HepG2 (cell line): ENCODE measurements at regions not wholly inside any gene's neighbourhood (a gene's known extent, or its start where the extent isn't known, plus 50 kb on each side); places are given as distances from the start of the nearest gene placed in this dataset.
A peak's percentile ranks its signal among the peaks of the same experiment; 100 is the strongest.

Experiments used
- ATAC-seq: fragments of 200-7000 bp; cut with Tn5 transposase; 3 replicates; pipeline ENCODE4 v1.9.1; 2020; ENCODE audit warnings: mild to moderate bottlenecking, moderate library complexity
- BruUV-seq: library from RNA; stranded (reverse); fragments of 400-500 nt; replicated peaks from 2 replicates; lab custom pipeline; 2021; lab: Mats Ljungman, UMichigan
- CTCF ChIA-PET: fragments of 300-600 bp; formaldehyde crosslinking; extraction: SDS; loops from one replicate; lab custom pipeline; 2021; ENCODE audit warnings: low total read pairs, inconsistent platforms, low intra/inter-chr PET ratio; lab: Yijun Ruan, JAX
- POLR2A ChIA-PET: fragments of 350-600 bp; sonication (Branson Sonifier 250); formaldehyde crosslinking; loops from one replicate; lab custom pipeline; 2020; ENCODE audit warnings: antibody characterized with exemption, inconsistent platforms; lab: Yijun Ruan, JAX
- DNase-seq: peaks from one replicate; pipeline ENCODE4 v3.0.0-alpha.2; 2015; ENCODE audit warnings: low spot score
- FAIRE-seq: peaks from 3 replicates; lab custom pipeline; 2011; peaks lifted over from hg19 to GRCh38; lab: Jason Lieb, UNC
- H2AFZ ChIP-seq: one replicate; pipeline ENCODE4 v1.6.1; 2011; ENCODE audit warnings: low read length, inconsistent platforms
- H3K27ac ChIP-seq: fragments of 300-600 bp; 3 replicates; pipeline ENCODE4 v1.8.0; 2011; ENCODE audit warnings: mixed run types, mild to moderate bottlenecking, mixed read lengths, low read length, inconsistent platforms; ENCODE audit not compliant: insufficient read depth; ENCODE audit errors: extremely low read length
- H3K27me3 ChIP-seq, 2 experiments: fragments of 200-600 bp in 1 of 2; 2 replicates in 1 of 2; 3 replicates in 1 of 2; pipeline versions ENCODE4 v1.6.0 to v1.8.0; 2011; ENCODE audit warnings: low read length in 2 of 2, mild to moderate bottlenecking in 2 of 2, moderate library complexity in 2 of 2, inconsistent platforms in 1 of 2; ENCODE audit not compliant: insufficient read depth in 2 of 2, control insufficient read depth in 1 of 2
- H3K36me3 ChIP-seq, 2 experiments: fragments of 200-600 bp in 1 of 2; replicated peaks in 1 of 2; 2 replicates in 1 of 2; 3 replicates in 1 of 2; pipeline versions ENCODE4 v1.5.1 to v1.8.0; 2011; ENCODE audit warnings: low read length in 2 of 2, inconsistent platforms in 1 of 2; ENCODE audit not compliant: insufficient read depth in 2 of 2, control insufficient read depth in 1 of 2
- H3K4me1 ChIP-seq: 2 replicates; pipeline ENCODE4 v1.5.1; 2012; ENCODE audit warnings: low read length, inconsistent platforms; ENCODE audit not compliant: insufficient read depth
- H3K4me2 ChIP-seq: 2 replicates; pipeline ENCODE4 v1.6.0; 2011; ENCODE audit warnings: low read depth, low read length, inconsistent platforms
- H3K4me3 ChIP-seq, 3 experiments: fragments of 200-600 bp in 1 of 3; sonication (generic), shearing (Covaris generic) in 1 of 3; replicated peaks in 1 of 3; 2 replicates each; pipeline ENCODE4 v1.5.1; 2011 to 2016; ENCODE audit warnings: low read length in 3 of 3, inconsistent platforms in 2 of 3, low read depth in 2 of 3, mild to moderate bottlenecking in 2 of 3, control low read depth in 1 of 3, mixed read lengths in 1 of 3; ENCODE audit not compliant: insufficient read depth in 1 of 3
- H3K79me2 ChIP-seq: one replicate; pipeline ENCODE4 v1.6.1; 2011; ENCODE audit warnings: low read length, inconsistent platforms; ENCODE audit not compliant: insufficient read depth
- H3K9ac ChIP-seq: 2 replicates; pipeline ENCODE4 v1.6.0; 2011; ENCODE audit warnings: mild to moderate bottlenecking, low read depth, low read length, inconsistent platforms; ENCODE audit not compliant: insufficient read depth
- H3K9me3 ChIP-seq: 2 replicates; pipeline ENCODE4 v1.5.1; 2012; ENCODE audit warnings: mild to moderate bottlenecking, low read length
- H4K20me1 ChIP-seq: 2 replicates; pipeline ENCODE4 v1.6.0; 2011; ENCODE audit warnings: inconsistent platforms, mild to moderate bottlenecking, low read length, moderate library complexity; ENCODE audit not compliant: insufficient read depth
- ATF3 ChIP-seq: sonication (generic); formaldehyde crosslinking; IDR thresholded peaks from 2 replicates; pipeline ENCODE4 v1.4.0; 2020; ENCODE audit warnings: missing genetic modification reagents
- BHLHE40 ChIP-seq: IDR thresholded peaks from 2 replicates; pipeline ENCODE4 v1.6.1; 2011; ENCODE audit warnings: low read length, improper control_type of control experiment
- CREB1 ChIP-seq, 2 experiments: fragments of 450-650 bp in 1 of 2; IDR thresholded peaks; 2 replicates each; pipeline ENCODE4 v1.6.1; 2016 to 2017; ENCODE audit warnings: control low read depth in 1 of 2, mild to moderate bottlenecking in 1 of 2, missing compliant biosample characterization in 1 of 2, missing genetic modification characterization in 1 of 2
- DNMT1 ChIP-seq: sonication (generic); formaldehyde crosslinking; IDR thresholded peaks from 2 replicates; pipeline ENCODE4 v1.5.1; 2020; ENCODE audit warnings: mild to moderate bottlenecking, missing genetic modification reagents
- ETV5 ChIP-seq: IDR thresholded peaks from 2 replicates; pipeline ENCODE4 v1.6.1; 2018; ENCODE audit warnings: missing biosample characterization, missing genetic modification reagents, inconsistent platforms, borderline replicate concordance
- FOXA3 ChIP-seq: IDR thresholded peaks from 2 replicates; pipeline ENCODE4 v1.6.1; 2016; ENCODE audit warnings: missing genetic modification reagents, missing compliant biosample characterization
- NR2F1 ChIP-seq, 2 experiments: fragments of 450-650 bp in 1 of 2; formaldehyde crosslinking in 1 of 2; IDR thresholded peaks; 2 replicates each; pipeline versions ENCODE4 v1.5.0 to v1.6.1; 2016 to 2020; ENCODE audit warnings: mild to moderate bottlenecking in 1 of 2, missing compliant biosample characterization in 1 of 2, missing genetic modification reagents in 1 of 2, moderate library complexity in 1 of 2
- WIZ ChIP-seq: sonication (generic); formaldehyde crosslinking; IDR thresholded peaks from 2 replicates; pipeline ENCODE4 v1.5.1; 2020; ENCODE audit warnings: mild to moderate bottlenecking, missing genetic modification reagents
- YEATS2 ChIP-seq: sonication (generic); formaldehyde crosslinking; IDR thresholded peaks from 2 replicates; pipeline ENCODE4 v1.4.0; 2020; ENCODE audit warnings: missing genetic modification reagents, borderline replicate concordance
- ZBED4 ChIP-seq: sonication (generic); formaldehyde crosslinking; IDR thresholded peaks from 2 replicates; pipeline ENCODE4 v1.4.0; 2020; ENCODE audit warnings: missing genetic modification reagents, borderline replicate concordance
- ZHX2 ChIP-seq, 2 experiments: sonication (generic) in 1 of 2; formaldehyde crosslinking in 1 of 2; IDR thresholded peaks; 2 replicates each; pipeline versions ENCODE4 v1.6.1 to v1.9.0; 2014 to 2022; ENCODE audit warnings: antibody characterized with exemption in 1 of 2, borderline replicate concordance in 1 of 2, inconsistent platforms in 1 of 2, low read depth in 1 of 2, missing genetic modification reagents in 1 of 2
- ZNF7 ChIP-seq: IDR thresholded peaks from 2 replicates; pipeline ENCODE4 v1.6.1; 2016; ENCODE audit warnings: missing biosample characterization, missing genetic modification reagents
- WGBS: methylation state at CpG from one replicate; pipeline ENCODE4 v1.1.6; 2017; ENCODE audit warnings: low lambda C conversion rate; 5-methylcytosine and 5-hydroxymethylcytosine counted together
- in situ Hi-C: cut with HindIII; loops from 2 replicates; pipeline ENCODE4 v1.10.0; 2017; ENCODE audit warnings: low pct_unique_long_range_greater_than_20kb; ENCODE audit not compliant: extremely low pct_ligation_motif_present
- intact Hi-C: fragments of 100-400 bp; cut with micrococcal nuclease; formaldehyde crosslinking; loops from one replicate; pipeline ENCODE4 v1.10.0; 2022; ENCODE audit not compliant: unreplicated experiment

- H3K27me3 ChIP-seq: peaks cover 0 to 1% of the 10 kb centered on the region in 2 experiments; a peak in 1 of 5 replicates
- H3K27ac ChIP-seq: no peak overlapping the region
- 0% methylated on average over 2 of the region's 2 CpGs for WGBS
- H3K79me2 ChIP-seq: no peaks in the 10 kb centered on the region
- no peak overlapping the region for H3K4me3 ChIP-seq
- POLR2A ChIA-PET: no interaction called here
- in situ Hi-C loops: no loop called here
- no peak overlapping the region for H2AFZ ChIP-seq
- peak; percentile 8 for FAIRE-seq
- H3K36me3 ChIP-seq: no peaks in the 10 kb centered on the region
- BruUV-seq: no TSS peak
- no peak overlapping the region for H3K4me2 ChIP-seq
- H4K20me1 ChIP-seq: no peaks in the 10 kb centered on the region
- intact Hi-C loops: no loop called here
- H3K4me1 ChIP-seq: no peaks in the 10 kb centered on the region
- DNase-seq: peak; percentile 70
- CTCF ChIA-PET: no interaction called here
- H3K9ac ChIP-seq: no peak overlapping the region
- ATAC-seq: peak; percentile 92
- no peaks in the 10 kb centered on the region for H3K9me3 ChIP-seq
- TF ChIP-seq WIZ (no peak), YEATS2 (CRISPR knock-in tag) (no peak), ETV5 (peak; percentile 15; the same call in 1 of the 2 replicates), ZBED4 (CRISPR knock-in tag) (peak; percentile 55; the same call in 1 of the 2 replicates), ATF3 (CRISPR knock-in tag) (peak; percentile 91), ZNF7 (0 out of 2 replicates have a peak, but pooled peaks have one; percentile 24), FOXA3 (CRISPR knock-in tag) (peak; percentile 33; the same call in 1 of the 2 replicates), BHLHE40 (peak; percentile 33; the same call in 1 of the 2 replicates), CREB1 (IDR thresholded peaks at IDR 0.05) (peak; percentile 80), CREB1 (CRISPR knock-in tag; IDR thresholded peaks at IDR 0.05) (no peak), DNMT1 (no peak), NR2F1 (CRISPR knock-in tag; IDR thresholded peaks at IDR 0.05) (peak; percentile 76 to 86), ZHX2 (IDR thresholded peaks at IDR 0.05; ENCODE audit: low read depth) (no peak), ZHX2 (CRISPR knock-in tag; IDR thresholded peaks at IDR 0.05; ENCODE audit: borderline replicate concordance) (no peak)
Measured at GRCh38 chr16:25633549-25633948, 58.2 kb upstream of the HS3ST4 start.
